HG03457 (cell line): ENCODE measurements at regions not wholly inside any gene's neighbourhood (a gene's known extent, or its start where the extent isn't known, plus 50 kb on each side); places are given as distances from the start of the nearest gene placed in this dataset.
A peak's percentile ranks its signal among the peaks of the same experiment; 100 is the strongest.

Experiments used
- ATAC-seq: cut with Tn5 transposase; IDR thresholded peaks from one replicate; pipeline ENCODE4 v1.9.1; 2021; ENCODE audit warnings: moderate number of reproducible peaks; ENCODE audit not compliant: unreplicated experiment

DNA sequence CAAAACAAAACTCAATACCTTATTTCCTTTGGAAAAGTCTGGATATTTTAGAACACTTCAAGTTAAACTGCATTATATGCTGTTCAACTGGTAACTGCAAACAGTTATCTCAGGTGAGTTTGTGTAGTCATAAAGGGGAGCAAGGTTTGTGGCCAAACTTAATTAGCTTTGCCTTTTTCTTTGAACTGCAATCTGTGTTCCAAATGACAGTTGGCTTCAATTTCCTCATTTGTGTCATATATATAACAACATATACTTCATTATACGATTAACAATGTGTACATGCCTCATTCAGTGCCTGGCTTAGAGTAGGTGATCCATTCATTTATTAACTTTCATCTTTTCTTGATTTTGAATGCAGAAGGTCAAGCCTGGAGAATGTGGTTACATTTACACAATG, 55.8 kb downstream of the KCNE4 start:
- no peak for ATAC-seq

DNA sequence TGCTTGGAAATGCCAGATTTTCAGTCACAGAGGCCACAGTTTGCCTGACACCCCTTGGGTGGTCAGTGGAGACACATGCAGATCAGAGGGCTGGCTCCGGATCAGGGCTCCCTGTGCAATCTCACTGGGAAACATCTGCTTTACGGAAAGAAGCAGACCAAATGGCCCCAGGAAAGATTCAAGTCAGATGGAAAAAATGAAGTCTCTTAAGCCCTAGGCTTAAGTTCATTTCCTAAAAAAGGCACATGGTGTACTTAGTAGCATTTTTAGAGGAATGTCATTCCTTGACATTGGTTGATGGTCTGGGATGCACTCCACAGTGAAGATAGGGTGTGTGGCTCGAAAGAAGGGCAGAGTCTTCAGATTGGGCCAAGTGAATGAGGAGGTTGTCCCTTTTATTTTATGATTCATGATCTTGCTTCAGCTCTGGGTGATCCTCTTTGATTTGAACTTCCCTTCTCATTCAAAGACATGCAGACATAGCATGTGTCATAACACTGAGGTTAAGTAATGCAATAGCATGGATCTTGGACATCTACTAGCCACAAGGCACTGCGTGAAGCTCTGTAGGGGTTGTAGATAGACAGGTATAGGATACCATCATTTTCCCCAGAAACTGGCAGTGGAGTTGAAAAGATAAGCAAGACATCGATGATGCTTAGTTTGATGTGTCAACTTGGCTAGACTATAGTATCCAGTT, 56.5 kb downstream of the KCNE4 start:
- ATAC-seq: no peak

DNA sequence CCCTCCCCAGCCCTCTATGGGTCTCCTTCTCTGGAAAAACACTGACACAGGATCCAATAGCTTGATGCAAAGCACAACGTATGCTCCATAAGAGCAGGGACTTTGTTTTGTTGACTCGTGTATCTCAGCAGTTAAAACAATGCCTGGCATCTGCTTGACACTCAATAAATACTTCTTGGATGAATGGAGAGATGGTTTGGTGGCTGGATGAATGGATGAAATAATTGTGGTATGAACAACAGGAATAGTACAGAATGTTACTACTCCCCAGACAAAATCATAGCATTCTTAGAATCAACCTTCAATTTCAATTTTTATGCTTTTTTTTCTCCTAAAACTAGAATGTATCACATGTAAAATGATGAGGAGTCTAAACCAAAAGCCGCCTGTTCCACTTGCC, 57.4 kb downstream of the KCNE4 start:
- ATAC-seq: no peak

- no peak for ATAC-seq
Measured at GRCh38 chr2:223113161-223113560, 61.2 kb downstream of the KCNE4 start.

DNA sequence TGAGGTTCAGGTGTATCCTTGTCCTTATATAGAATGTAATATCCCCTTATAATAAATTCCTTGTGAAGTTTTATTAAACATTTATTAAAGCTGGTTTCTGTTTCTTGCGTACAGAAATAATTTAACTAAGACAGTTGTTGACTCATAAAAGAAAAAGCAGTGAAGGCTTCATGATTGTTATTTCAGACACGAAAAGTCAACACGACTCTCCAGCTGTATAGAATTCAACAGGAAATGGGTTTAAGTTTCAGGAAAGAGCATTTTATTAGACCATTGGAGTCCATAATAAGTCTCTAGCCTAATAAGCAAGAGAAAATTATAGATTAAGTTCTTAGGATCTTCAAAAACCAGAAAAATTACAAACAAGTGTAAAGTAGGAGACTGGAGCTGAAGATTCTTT, 62.2 kb downstream of the KCNE4 start:
- no peak for ATAC-seq

- no peak for ATAC-seq
Measured at GRCh38 chr2:223114917-223115316, 62.9 kb downstream of the KCNE4 start.

GRCh38 chr2:223117533-223117932, 65.5 kb downstream of the KCNE4 start:
- ATAC-seq: no peak

GRCh38 chr2:223121283-223121682, 69.3 kb downstream of the KCNE4 start:
- no peak for ATAC-seq

DNA sequence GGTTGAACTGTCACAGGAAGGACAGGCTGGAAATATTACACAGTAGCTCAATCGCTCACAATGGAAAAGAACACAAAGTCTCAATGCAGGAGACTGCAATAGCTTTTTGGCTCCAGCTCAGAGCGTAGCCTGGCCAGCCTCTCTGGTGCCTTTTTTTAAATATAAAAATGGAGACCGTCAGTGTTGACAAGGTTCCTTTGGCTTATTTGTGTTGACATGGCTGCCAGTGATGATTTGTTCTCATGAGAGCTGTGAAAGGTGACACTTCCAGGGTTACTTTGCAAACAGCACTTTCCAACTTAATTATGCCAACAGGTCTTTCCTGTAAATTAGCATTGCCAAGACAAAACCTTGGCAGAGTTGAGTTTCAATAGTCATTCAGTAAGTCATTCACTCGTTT, 70.8 kb downstream of the KCNE4 start:
- no peak for ATAC-seq

- no peak for ATAC-seq
Measured at GRCh38 chr2:223123855-223124610, 72.0 kb downstream of the KCNE4 start.

DNA sequence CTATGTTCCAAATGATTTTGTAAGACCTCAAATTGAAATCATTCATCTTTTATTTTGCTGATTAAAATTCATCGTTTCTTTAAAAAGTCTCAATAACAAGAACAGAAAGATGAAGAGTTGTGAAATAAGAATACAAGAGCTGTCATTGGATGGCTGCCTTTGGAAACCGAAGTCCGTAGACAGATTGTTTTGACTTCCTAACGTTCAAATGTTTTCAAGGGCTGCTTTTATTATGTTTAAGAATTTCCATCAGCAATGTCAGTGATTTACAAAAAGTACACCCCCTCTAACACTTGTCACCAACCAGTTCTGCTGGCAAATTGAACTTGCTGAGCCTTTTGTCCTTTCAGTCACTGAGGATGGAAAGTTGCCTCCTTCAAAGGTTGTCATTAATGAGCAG, 89.6 kb downstream of the KCNE4 start:
- no peak for ATAC-seq

GRCh38 chr2:223142118-223142517, 90.1 kb downstream of the KCNE4 start:
- ATAC-seq: no peak

GRCh38 chr2:223147431-223147830, 95.4 kb downstream of the KCNE4 start:
- no peak for ATAC-seq

DNA sequence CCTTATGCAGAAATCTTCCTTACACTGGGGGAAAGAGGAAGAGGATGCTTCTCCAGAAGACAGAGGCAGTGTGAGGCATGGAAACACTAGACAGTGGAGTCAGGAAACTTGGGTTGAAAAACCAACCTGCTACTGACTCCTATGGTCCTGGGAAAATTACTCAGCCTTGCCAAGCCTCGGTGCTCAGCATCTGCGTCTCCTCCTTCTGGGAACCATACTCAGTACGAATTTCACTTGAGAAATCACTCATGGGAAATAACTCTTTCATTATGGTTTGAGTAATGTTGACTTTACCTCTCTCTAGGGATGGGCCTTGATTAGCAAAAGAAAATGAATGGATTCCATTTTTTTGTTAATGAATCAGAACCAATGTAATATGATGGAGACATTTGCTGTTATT, 96.5 kb downstream of the KCNE4 start:
- no peak for ATAC-seq

- no peak for ATAC-seq
Measured at GRCh38 chr2:223155956-223156355, 104.0 kb downstream of the KCNE4 start.

- ATAC-seq: no peak
Measured at GRCh38 chr2:223161873-223162458, 110.0 kb downstream of the KCNE4 start.

GRCh38 chr2:223165423-223166214, 113.6 kb downstream of the KCNE4 start:
- ATAC-seq: no peak

- no peak for ATAC-seq
Measured at GRCh38 chr2:223166215-223166493, 114.2 kb downstream of the KCNE4 start.

DNA sequence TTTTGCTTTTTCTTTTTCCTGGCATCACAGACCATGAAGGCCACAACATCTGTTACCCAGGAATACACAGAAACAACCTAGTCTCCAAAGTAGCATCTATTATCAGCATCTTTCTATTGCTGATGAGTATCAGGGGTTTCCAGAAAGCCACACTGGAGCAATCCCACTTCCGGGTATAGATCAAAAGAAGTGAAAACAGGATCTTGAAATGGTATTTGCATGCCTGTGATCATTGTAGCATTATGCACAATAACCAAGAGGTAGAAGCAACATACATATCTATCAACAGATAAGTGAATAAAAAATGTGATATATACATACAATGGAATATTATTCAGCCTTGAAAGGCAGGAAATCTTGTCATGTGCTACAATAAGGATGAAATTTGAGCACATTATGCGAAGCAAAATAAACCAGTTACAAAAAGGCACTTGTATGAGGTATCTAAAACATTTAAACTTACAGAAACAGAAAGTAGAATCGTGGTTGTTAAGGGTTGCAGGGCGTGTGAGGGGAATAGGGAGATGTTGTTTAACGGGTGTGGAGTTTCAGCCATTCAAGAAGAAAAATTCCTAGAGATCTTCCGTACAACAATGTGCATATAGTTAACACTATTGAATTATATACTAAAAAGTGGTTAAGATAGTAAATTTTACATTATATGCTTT, 115.1 kb downstream of the KCNE4 start:
- ATAC-seq: no peak

DNA sequence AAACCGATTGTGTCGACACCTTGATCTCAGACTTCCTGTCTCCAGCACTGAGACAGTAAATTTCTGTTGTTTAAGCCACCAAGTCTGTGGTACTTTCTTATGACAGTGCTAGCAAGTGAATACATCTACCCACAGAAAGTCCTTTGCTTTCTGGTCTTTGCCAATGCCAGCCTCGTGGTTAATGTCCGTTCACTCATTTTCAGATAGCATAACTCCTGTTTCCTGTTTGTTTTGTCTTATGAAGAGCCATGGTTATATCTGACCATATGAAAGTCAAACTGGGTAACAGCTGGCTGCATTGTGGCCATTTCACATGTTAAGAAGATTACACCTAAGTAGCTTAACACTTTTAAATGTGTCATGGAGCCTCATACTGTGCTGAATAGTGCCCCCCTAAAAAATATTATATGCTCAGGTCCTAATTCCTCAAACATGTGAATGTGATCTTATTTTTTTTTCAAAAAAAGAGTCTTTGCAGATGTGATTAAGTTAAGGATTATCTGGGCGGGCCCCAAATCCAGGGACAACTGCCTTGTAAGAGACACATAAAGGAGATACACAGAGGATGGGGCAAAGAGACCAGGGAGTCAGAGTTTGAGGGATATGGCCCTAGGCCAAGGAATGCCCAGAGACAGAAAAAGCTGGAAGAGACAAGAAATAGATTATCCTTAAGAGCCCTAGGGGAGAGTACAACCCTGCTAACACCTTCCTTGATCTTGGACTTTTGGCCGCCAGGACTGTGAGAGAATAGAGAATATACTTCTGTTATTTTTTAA, 118.0 kb downstream of the KCNE4 start:
- peak; percentile 85 for ATAC-seq
